NOMO-1 treated with dmso at 0.1 percent for 144 hours (cell line): ENCODE measurements at regions not wholly inside any gene's neighbourhood (a gene's known extent, or its start where the extent isn't known, plus 50 kb on each side); places are given as distances from the start of the nearest gene placed in this dataset.
"Not testable (repeated sequence)": the region's sequence is repeated elsewhere in the genome, so short reads cannot be mapped to it uniquely, and the experiment has no call there.

Source experiments
- DNase-seq: peaks from one replicate; lab custom pipeline; 2025; ENCODE audit not compliant: unreplicated experiment; lab: John Stamatoyannopoulos, UW

DNA sequence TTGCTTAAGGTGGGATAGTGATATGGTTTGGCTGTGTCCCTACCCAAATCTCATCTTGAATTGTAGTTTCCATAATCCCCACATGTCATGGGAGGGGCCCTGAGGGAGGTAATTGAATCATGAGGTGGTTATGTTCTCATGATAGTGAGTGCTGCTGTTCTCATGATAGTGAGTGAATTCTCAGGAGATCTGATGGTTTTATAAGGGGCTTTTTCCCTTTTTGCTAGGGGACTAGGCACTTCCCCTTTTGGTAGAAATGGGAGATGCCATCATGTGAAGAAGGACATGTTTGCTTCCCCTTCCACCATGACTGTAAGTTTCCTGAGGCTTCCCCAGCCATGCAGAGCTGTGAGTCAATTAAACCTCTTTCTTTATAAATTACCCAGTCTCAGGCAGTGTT, 137.5 kb downstream of the DUSP10 start:
- DNase-seq: not testable (repeated sequence)

GRCh38 chr1:221604948-221605347, 136.9 kb downstream of the DUSP10 start:
- DNase-seq: no peak

DNA sequence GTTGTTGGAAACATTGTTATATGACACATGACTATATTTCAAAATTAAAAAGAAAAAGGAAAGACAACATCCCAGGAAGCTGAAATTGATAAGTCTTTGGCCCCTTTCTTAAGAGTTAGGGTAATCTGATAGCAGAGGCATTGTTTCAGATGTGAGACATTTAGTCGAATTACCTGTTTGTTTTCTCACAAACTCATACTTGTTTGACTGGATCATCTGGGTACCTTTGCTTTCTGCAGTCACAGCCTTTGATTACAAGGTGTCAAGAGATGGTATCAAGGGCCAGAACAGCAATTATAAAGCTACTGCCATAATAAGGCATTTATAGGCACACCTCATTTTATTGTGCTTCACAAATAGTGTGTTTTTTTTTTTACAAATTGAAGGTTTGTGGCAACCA, 136.3 kb downstream of the DUSP10 start:
- DNase-seq: no peak

DNA sequence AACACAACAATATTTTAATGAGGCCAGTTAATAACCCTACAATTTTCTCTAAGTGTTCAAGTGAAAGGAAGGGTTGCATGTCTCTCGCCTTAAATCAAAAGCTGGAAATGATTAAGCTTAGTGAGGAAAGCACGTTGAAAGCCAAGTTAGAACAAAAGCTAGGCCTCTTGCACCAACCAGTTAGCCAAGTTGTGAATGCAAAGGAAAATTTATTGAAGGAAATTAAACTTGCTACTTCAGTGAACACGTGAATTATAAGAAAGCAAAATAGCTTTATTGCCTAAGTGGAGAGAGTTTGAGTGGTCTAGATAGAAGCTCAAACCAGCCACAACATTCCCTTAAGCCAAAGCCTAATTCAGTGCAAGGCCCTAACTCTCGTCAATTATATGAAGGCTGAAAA, 135.6 kb downstream of the DUSP10 start:
- DNase-seq: no peak

GRCh38 chr1:221608835-221609320, 133.0 kb downstream of the DUSP10 start:
- DNase-seq: no peak

DNA sequence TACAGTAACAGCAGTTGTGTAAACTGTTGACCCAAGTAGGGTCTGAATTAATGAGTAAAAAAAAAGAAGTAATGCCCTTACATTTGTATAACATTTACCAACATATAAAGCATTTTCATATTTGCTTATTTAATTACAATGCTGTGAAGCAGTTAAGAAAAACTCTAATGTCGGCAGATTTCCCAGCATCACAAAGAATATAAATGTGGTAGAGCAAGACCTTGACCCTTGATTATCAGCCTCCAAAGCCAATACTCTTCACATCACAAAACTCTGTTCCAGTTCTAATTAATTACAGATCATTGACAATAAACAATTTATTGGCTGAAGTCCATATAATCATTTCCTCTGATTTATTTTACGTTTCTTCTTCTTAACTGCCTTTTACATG, 130.2 kb downstream of the DUSP10 start:
- DNase-seq: no peak

DNA sequence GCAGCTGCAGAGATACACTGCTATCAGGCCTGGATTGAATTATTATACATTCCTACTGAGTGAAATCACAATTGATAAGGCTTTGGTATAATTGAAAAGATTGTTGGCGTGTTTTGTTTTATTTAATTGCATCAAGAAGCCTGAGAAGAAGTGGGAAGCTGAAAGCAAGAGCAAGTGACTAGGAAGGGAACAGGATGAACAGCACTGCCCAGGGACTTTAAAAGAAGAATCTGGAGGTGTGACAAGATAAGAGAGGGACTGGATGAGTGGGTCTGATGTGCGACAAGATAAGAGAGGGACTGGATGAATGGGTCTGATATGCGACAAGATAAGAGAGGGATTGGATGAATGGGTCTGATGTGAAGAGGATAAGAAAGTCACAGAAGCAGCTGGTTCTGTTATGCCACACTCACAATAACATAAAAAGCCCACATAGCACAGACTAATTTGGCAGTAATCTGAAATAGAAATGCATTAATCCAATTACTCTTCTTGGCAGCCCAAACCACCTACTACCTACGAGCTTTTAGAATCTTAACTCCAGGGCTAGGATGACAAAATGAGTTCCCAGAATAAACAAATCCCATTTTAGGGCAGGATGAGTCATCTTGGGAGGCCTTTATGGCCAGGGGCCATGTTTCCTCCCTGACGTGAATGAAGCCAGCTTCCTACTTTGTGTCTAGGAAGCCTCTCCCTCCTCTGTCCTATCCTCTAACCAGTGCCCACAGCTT, 129.7 kb downstream of the DUSP10 start:
- no peak for DNase-seq

DNA sequence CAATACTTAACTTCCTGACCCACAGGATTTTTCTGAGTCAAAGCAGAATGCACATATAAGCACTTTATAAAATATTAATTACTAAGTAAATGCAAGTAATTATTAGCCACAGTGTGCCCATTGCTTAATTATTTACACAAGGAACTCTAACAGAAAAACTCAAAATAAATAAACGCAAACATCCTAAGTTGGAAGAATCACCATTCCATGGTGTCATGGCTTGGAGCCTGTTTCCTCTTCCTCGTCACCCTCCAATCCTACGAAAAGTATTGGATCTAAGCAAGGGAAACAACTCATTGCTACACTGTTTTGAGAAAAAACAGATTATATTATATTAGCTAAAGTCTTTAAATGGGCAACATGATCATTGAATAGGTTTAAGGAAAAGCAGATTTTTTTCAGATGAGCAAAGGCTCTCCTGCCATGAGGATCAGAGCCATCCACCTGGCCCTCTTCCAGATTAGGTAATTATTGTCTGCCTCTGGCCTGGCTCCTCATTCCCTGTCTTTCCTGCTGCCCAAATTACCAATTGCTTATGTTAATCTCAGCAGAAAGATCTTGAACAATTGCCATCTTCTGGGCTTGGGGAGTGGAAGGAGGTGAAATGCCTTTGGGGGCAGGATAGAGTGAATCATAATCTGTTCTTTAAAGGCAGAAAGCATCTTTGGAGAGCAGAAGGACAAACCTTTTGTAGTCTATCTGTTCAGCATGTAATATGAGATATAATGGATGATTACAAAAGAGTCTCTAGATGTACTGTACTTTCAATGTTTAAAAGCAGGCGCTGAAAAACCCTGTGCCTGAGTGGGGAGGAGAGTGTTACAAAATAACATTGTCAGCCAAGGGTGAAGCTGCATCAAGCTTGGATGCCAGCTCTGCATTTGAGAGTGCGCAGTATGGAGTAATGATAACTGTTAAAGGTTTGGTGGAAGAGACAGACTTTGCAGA, 121.2 kb downstream of the DUSP10 start:
- DNase-seq: no peak

DNA sequence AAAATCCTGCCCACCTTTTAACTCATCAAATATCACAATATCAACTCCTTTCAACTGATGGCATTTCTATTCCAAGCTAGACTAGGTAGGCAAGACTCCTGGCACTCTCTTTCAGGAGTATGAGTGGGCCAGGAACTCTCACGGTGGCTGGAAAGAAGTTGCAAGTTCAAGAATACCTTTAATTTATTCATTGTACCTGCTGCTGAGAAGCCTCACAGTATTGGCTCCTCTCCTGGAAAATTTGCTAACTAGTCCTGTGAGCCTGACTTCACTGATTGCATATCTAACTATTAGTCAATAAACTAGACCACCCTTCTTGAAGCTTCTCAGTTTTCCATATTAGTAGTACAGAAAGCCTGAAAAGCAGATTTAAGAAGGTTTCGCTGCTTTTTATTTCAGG, 120.2 kb downstream of the DUSP10 start:
- no peak for DNase-seq

- no peak for DNase-seq
These were observed 119.5 kb downstream of the DUSP10 start for GRCh38 chr1:221622389-221622788.

DNA sequence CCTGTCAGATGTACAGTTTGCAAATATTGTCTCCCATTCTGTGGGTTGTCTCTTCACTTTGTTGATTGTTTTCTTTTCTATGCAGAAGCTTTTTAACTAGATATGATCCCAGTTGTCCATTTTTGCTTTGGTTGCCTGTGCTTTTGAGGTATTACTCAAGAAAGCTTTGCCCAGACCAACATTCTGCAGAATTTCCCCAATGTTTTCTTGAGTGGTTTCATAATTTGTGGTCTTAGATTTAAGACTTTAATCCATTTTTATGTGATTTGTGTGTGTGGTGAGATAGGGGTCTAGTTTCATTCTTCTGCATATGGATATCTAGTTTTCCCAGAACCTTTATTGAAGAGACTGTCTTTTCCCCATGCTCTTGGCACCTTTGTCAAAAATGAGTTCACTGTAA, 116.9 kb downstream of the DUSP10 start:
- DNase-seq: no peak

GRCh38 chr1:221626041-221626440, 115.8 kb downstream of the DUSP10 start:
- no peak for DNase-seq

DNA sequence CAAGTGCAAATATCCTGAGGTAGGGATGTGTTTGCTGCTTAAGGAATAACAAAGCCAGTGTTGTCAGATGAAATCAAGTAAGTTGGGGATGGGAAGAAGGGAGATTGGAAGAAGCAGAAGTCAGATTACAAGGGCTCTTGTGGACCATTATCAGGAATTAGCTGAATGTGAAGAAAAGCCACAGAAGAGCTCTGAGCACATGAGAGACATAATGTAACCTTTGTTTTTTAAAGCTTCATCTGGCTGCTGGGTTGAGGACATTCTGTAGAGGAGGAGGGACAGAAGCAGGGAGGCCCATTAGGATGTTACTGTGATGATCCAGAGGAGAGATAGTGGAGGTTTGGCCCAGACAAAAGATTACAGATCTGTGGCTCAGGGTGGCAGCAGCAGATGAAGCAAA, 111.7 kb downstream of the DUSP10 start:
- DNase-seq: no peak

GRCh38 chr1:221631556-221631955, 110.3 kb downstream of the DUSP10 start:
- no peak for DNase-seq

DNA sequence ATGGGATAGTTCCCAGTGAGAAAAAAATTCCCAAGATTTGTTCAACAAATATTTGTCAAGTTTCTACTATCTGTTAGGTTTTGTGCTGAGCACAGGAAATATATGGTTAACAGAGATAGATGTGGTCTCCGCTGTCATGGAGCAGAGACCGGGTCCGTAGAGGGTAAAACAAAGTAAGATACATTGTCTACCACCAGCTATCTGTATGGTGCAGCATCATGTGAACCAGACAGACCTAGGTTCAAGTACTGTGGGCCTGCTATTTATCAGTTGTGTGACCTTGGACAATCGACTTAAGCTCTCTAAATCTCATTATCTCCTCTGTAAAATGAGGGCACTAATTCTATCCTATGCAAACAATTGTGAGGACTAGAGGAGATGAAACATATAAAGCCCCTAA, 109.8 kb downstream of the DUSP10 start:
- no peak for DNase-seq

DNA sequence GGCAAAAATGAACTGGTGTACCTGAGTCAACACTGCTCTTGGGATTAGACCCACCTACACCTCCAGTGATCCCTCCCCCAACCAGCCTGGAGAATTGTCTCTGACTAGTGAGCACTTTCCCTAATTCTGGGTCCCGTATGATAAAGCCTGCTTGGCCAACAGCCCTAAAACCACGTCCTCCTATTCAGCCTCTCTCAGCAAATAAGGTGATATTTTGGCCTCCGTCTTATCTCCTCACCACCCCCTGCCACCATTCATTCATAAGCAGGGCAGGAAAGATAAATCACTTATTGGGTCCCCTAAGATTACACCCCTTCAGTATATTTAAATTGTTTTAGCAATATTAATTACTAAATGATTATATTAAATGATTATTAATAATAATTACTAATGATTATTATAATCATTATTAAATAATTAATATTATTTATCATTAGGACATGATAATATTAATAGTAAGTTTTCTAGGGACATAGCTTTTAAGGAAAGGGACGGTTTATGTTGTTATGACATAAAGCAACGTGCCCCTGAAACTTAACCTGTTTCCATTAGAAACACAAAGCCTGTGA, 108.0 kb downstream of the DUSP10 start:
- no peak for DNase-seq

- DNase-seq: no peak
These were observed 107.3 kb downstream of the DUSP10 start for GRCh38 chr1:221634606-221635005.

DNA sequence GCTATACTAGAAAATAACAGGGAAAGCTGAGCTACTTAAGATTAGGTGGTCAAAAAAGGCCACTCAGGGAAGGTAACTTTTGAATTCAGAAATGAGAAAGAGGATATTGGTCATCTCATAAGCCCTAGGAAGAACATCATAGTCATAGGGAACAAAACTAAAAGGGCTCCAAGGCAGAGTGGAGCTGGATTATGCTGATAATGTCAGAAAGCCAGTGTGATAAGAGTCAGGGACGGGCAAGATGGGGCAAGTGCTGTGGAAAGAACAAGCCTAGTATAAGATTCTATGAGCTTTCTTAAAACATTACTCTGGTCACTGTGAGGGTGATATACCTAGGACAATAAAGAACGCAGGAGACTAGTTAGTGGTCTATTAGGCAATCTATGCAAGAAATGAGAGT, 106.6 kb downstream of the DUSP10 start:
- no peak for DNase-seq

- no peak for DNase-seq
These were observed 105.8 kb downstream of the DUSP10 start for GRCh38 chr1:221636096-221636495.

DNA sequence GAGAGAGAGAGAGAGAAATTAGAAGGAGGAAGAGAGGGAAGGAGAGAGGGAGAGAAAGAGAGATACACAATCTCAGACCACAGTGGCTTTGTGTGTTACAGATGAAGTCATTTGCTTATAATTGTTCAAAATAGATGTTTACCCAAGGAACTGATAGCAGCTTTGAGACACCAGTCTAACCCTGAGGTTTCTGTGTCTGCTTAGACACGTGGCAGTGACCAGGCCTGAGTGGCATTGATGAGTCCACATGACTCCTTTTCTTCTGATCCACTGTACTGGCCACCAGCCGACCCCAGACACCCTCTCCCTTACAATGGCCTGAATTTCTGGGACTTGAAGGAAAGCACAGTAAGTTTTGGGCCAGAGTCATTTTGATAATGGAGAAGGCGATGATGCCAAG, 104.9 kb downstream of the DUSP10 start:
- DNase-seq: no peak

- no peak for DNase-seq
These were observed 104.2 kb downstream of the DUSP10 start for GRCh38 chr1:221637641-221638041.

GRCh38 chr1:221638595-221638994, 103.3 kb downstream of the DUSP10 start:
- DNase-seq: no peak
